GM12892 (cell line): ENCODE measurements at regions not wholly inside any gene's neighbourhood (a gene's known extent, or its start where the extent isn't known, plus 50 kb on each side); places are given as distances from the start of the nearest gene placed in this dataset.

Experiments
- POLR2A ChIP-seq: IDR thresholded peaks from 2 replicates; pipeline ENCODE4 v1.6.1; 2011; ENCODE audit warnings: low read depth, low read length, control low read depth
- POLR2AphosphoS5 ChIP-seq: IDR thresholded peaks from 2 replicates; pipeline ENCODE4 v1.6.1; 2011; ENCODE audit warnings: low read depth, low read length, control low read depth
- TAF1 ChIP-seq: IDR thresholded peaks from 2 replicates; pipeline ENCODE4 v1.6.1; 2011; ENCODE audit warnings: low read depth, mild to moderate bottlenecking, control low read depth, low read length, borderline replicate concordance

DNA sequence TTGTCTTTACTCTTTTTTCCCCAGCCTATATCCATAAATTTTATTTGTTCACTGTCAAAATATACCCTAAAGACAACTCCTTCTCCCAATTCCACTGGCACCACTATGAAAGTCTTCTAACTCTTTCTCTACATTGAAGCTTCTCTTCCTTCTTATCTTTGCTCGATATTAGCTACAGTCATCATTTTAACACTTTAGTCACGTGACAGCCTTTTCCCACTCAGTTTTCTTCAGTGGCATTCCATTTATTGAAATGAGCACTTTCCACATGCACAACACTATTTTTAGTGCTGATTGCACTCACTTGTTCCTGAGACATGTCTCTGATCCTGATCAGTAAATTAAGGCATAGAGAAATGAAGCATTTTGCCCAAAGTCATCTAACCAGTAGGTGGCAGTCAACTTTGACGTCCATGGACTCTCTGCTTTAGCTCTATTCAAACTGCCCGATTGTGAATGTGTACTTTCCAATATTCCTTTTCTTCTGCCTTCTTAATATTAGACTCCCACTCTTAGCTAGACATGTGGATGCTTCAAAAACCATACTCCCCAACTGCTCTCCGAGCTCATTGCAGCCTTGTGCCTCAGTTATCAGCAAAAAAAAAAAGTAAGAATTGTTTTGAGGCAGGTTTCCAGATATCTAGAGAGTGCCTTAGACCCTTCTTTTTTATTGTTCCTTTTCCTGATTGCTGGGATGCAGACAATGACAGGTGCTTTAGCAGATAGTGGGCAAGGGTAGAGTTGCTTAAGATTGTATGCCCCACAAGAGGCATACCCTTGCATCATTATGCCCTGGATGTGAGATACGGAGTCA lies 394.4 kb upstream of the ADGRL3 start:
- TF ChIP-seq POLR2AphosphoS5, result no peak
- TF ChIP-seq TAF1, result no peak
- TF ChIP-seq POLR2A, result no peak
